ENCODE measurements at regions not wholly inside any gene's neighbourhood (a gene's known extent, or its start where the extent isn't known, plus 50 kb on each side); places are given as distances from the start of the nearest gene placed in this dataset.

DNA sequence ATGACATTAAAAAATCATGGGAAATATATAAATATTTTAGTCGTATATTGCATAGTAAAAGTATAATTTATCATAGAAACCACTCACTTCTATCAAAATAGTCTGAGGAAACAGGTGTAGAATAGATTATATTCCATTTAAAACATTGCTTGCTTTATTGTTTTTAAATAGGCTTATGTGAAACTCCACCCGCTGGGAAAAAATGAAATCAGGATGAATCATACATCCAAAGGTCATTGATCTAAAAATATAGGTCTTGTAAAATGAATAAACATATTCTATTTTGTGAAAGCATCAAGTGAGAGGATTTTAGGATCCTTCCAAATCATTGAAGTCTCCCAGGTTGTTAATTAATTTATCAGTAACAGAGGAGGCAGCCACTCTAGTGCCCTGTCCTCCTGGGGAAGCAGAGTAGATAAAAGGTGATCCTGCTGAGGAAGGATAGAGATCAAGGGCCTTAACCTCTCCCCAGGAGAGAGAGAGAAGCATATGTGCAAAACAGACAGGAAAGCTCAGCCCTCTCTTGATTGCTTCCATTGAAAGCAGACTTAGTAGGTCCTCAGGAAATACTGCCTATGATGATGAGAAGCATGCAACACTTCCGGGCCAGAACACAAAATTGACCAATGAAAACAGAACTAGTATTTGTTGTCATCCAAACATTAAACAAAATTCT, 96.8 kb upstream of the MAP9 start:
- TF ChIP-seq POLR2A (conservative IDR thresholded peaks at IDR 0.05) (no peak), EZH2 (IDR thresholded peaks at IDR 0.05; ENCODE audit: borderline replicate concordance, low read depth, low read length) (no peak), HNRNPL (IDR thresholded peaks at IDR 0.05; ENCODE audit: low read depth, low read length) (no peak), SRF (CRISPR knock-in tag; IDR thresholded peaks at IDR 0.05) (no peak), RFX5 (IDR thresholded peaks at IDR 0.05; ENCODE audit: low read depth, low read length) (no peak), MYBL2 (IDR thresholded peaks at IDR 0.05; ENCODE audit: low read depth) (no peak), MYBL2 (CRISPR knock-in tag; IDR thresholded peaks at IDR 0.05; ENCODE audit: borderline replicate concordance) (no peak), HMGN3 (IDR thresholded peaks at IDR 0.05; ENCODE audit: borderline replicate concordance, extremely low read depth, insufficient read length, low read depth, low read length) (no peak), ZNF121 (CRISPR knock-in tag; conservative IDR thresholded peaks at IDR 0.05) (no peak)
- TF ChIP-seq, protein P1, sequence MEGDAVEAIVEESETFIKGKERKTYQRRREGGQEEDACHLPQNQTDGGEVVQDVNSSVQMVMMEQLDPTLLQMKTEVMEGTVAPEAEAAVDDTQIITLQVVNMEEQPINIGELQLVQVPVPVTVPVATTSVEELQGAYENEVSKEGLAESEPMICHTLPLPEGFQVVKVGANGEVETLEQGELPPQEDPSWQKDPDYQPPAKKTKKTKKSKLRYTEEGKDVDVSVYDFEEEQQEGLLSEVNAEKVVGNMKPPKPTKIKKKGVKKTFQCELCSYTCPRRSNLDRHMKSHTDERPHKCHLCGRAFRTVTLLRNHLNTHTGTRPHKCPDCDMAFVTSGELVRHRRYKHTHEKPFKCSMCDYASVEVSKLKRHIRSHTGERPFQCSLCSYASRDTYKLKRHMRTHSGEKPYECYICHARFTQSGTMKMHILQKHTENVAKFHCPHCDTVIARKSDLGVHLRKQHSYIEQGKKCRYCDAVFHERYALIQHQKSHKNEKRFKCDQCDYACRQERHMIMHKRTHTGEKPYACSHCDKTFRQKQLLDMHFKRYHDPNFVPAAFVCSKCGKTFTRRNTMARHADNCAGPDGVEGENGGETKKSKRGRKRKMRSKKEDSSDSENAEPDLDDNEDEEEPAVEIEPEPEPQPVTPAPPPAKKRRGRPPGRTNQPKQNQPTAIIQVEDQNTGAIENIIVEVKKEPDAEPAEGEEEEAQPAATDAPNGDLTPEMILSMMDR (IDR thresholded peaks at IDR 0.05 in 2 of 3, conservative IDR thresholded peaks at IDR 0.05 in 1 of 3; ENCODE audit: insufficient read depth in 2 of 3, low read depth in 1 of 3, low read length in 3 of 3) = no peak

Data from K562 (cell line).